Breast epithelium (tissue), 3 donors: ENCODE measurements at regions not wholly inside any gene's neighbourhood (a gene's known extent, or its start where the extent isn't known, plus 50 kb on each side); places are given as distances from the start of the nearest gene placed in this dataset.

Experiments
- CTCF ChIP-seq, 3 donors: fragments of 450-650 bp; IDR thresholded peaks; one replicate each; pipeline ENCODE4 v1.5.1; 2016 to 2017; ENCODE audit warnings: antibody characterized with exemption in 3 of 3, mild to moderate bottlenecking in 3 of 3, moderate library complexity in 3 of 3
- POLR2A ChIP-seq: fragments of 450-650 bp; IDR thresholded peaks from one replicate; pipeline ENCODE4 v1.6.1; 2016; ENCODE audit warnings: antibody characterized with exemption, mild to moderate bottlenecking, moderate library complexity
- POLR2AphosphoS5 ChIP-seq, 3 donors: sonication (generic); formaldehyde crosslinking; IDR thresholded peaks; one replicate each; pipeline ENCODE4 v1.6.1; 2017; ENCODE audit warnings: antibody characterized with exemption in 3 of 3

- TF ChIP-seq POLR2A (no peak), CTCF (IDR thresholded peaks at IDR 0.05) (no peak), POLR2AphosphoS5 (IDR thresholded peaks at IDR 0.05) (no peak)
Measured at GRCh38 chr3:464255-464654, 267.7 kb downstream of the CHL1 start.
